NCI-H2227 treated with DMSO at 0.1 percent for 48 hours (cell line): ENCODE measurements at regions not wholly inside any gene's neighbourhood (a gene's known extent, or its start where the extent isn't known, plus 50 kb on each side); places are given as distances from the start of the nearest gene placed in this dataset.

Experiments
- DNase-seq: peaks from one replicate; lab custom pipeline; 2025; lab: John Stamatoyannopoulos, UW

DNA sequence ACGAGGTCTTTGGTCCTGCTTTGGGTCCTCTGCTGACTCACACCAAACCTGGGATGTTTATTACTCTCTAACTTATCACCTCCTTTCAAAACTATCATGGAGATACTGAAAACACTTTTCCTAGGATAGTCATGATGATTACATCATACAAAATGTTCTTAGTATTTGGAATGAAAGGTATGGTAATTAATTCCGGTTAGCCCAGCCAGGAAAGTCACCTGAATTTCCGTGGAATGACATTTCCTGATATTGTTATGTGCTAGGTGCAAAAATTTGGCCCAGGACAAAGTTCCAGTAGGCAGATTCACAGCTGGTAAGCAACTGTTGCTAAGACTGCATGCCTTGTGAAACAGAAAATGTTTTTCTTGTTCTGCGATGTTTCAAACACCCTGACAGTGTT is 203.4 kb downstream of the ZNF648 start:
- no peak for DNase-seq
